ENCODE measurements at regions not wholly inside any gene's neighbourhood (a gene's known extent, or its start where the extent isn't known, plus 50 kb on each side); places are given as distances from the start of the nearest gene placed in this dataset.

DNA sequence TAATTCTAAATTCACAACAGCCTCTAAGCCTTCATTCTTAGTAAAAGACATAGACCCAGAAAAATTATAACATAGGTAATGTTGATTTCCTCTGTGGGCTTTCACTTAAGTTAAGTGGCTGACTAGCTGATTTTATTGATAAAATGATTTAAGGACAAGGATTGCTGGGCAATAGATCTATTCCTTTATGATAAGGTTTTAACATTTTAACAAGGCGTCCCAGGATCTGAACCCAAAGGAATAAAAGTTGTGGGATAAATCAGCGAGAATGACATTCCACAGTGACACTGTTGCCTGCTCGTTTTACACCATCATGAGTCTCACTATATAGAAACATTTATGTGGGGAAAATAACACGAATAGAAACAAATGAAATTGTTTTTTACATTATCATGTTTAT is 1151.0 kb downstream of the ZPLD1 start:
- H3K4me3 Mint-ChIP-seq (ENCODE audit: unreplicated experiment) = no peak overlapping the region
- CTCF ChIA-PET = no interaction called here
- DNase-seq = no peak

GRCh38 chr3:103589770-103590169 is 1155.0 kb downstream of the ZPLD1 start:
- H3K27ac Mint-ChIP-seq (ENCODE audit: unreplicated experiment) = no peak overlapping the region
- H3K4me3 ChIP-seq (ENCODE audit: low read depth, low read length) = no peak overlapping the region
- no peak for TF ChIP-seq CTCF (IDR thresholded peaks at IDR 0.05; ENCODE audit: insufficient read depth in 1 of 2, low read depth in 1 of 2, low read length in 1 of 2, severe bottlenecking in 1 of 2, unreplicated experiment in 1 of 2)
- no TSS peak for BruUV-seq (replicated peaks)
- H3K36me3 ChIP-seq (ENCODE audit: control insufficient read depth, insufficient read depth, low read length) = no peaks in the 10 kb centered on the region
- POLR2A ChIA-PET = no interaction called here
- intact Hi-C loops (cut with micrococcal nuclease; ENCODE audit: unreplicated experiment) = no loop called here
- H3K36me3 Mint-ChIP-seq (ENCODE audit: insufficient read depth, unreplicated experiment) = no peaks in the 10 kb centered on the region
- no peaks in the 10 kb centered on the region for H3K9me3 Mint-ChIP-seq (ENCODE audit: unreplicated experiment)
- H3K9me3 ChIP-seq = no peaks in the 10 kb centered on the region
- no peak overlapping the region for H3K4me3 Mint-ChIP-seq (ENCODE audit: unreplicated experiment)
- CTCF ChIA-PET = no interaction called here
- no peaks in the 10 kb centered on the region for H3K27me3 Mint-ChIP-seq (ENCODE audit: insufficient read depth, unreplicated experiment)
- H3K4me1 ChIP-seq = no peaks in the 10 kb centered on the region
- DNase-seq = no peak
- no peaks in the 10 kb centered on the region for H3K4me1 Mint-ChIP-seq (ENCODE audit: low read depth, unreplicated experiment)
- no peaks in the 10 kb centered on the region for H3K27me3 ChIP-seq (replicated peaks; ENCODE audit: control insufficient read depth, insufficient read depth, low read length)

More for the DNA sequence above, 1151.0 kb downstream of the ZPLD1 start:
- Mint-ChIP-seq H3K4me1 (ENCODE audit: low read depth, unreplicated experiment) (no peaks in the 10 kb centered on the region), H3K9me3 (ENCODE audit: unreplicated experiment) (no peaks in the 10 kb centered on the region), H3K27ac (ENCODE audit: unreplicated experiment) (no peak overlapping the region), H3K36me3 (ENCODE audit: insufficient read depth, unreplicated experiment) (no peaks in the 10 kb centered on the region), H3K27me3 (ENCODE audit: insufficient read depth, unreplicated experiment) (no peaks in the 10 kb centered on the region)
- no peak overlapping the region for H3K4me3 ChIP-seq (ENCODE audit: low read depth, low read length)
- TF ChIP-seq CTCF (IDR thresholded peaks at IDR 0.05; ENCODE audit: insufficient read depth in 1 of 2, low read depth in 1 of 2, low read length in 1 of 2, severe bottlenecking in 1 of 2, unreplicated experiment in 1 of 2) = no peak
- no peaks in the 10 kb centered on the region for H3K4me1 ChIP-seq
- H3K36me3 ChIP-seq (ENCODE audit: control insufficient read depth, insufficient read depth, low read length) = no peaks in the 10 kb centered on the region
- BruUV-seq (replicated peaks) = no TSS peak
- H3K27me3 ChIP-seq (replicated peaks; ENCODE audit: control insufficient read depth, insufficient read depth, low read length) = no peaks in the 10 kb centered on the region
- intact Hi-C loops (cut with micrococcal nuclease; ENCODE audit: unreplicated experiment) = no loop called here
- POLR2A ChIA-PET = no interaction called here
- no peaks in the 10 kb centered on the region for H3K9me3 ChIP-seq

DNA sequence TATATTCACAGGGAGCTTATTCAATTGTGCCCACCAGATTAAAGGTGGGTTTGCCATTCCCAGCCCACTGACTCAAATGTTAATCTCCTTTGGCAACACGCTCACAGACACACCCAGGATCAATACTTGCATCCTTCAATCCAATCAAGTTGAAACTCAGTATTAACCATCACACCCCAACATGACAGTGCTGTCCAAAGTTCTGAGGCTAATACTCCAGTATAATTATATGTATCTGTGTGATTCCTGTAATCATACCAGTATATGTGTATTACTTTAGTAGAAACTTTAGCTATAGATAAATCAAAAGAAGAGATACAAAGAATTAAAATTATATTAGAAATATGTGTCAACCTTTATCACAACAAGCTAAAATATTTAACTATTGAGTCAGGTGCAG is 1166.0 kb downstream of the ZPLD1 start:
- POLR2A ChIA-PET = no interaction called here
- H3K27ac Mint-ChIP-seq (ENCODE audit: unreplicated experiment) = no peak overlapping the region
- CTCF ChIA-PET = no interaction called here
- no TSS peak for BruUV-seq (replicated peaks)
- no peak overlapping the region for H3K4me3 ChIP-seq (ENCODE audit: low read depth, low read length)
- H3K9me3 ChIP-seq = no peaks in the 10 kb centered on the region
- no peaks in the 10 kb centered on the region for H3K27me3 ChIP-seq (replicated peaks; ENCODE audit: control insufficient read depth, insufficient read depth, low read length)
- H3K36me3 Mint-ChIP-seq (ENCODE audit: insufficient read depth, unreplicated experiment) = no peaks in the 10 kb centered on the region
- H3K4me1 ChIP-seq = no peaks in the 10 kb centered on the region
- H3K9me3 Mint-ChIP-seq (ENCODE audit: unreplicated experiment) = no peaks in the 10 kb centered on the region
- TF ChIP-seq CTCF (IDR thresholded peaks at IDR 0.05; ENCODE audit: insufficient read depth in 1 of 2, low read depth in 1 of 2, low read length in 1 of 2, severe bottlenecking in 1 of 2, unreplicated experiment in 1 of 2) = no peak
- H3K4me1 Mint-ChIP-seq (ENCODE audit: low read depth, unreplicated experiment) = no peaks in the 10 kb centered on the region
- intact Hi-C loops (cut with micrococcal nuclease; ENCODE audit: unreplicated experiment) = loop anchor here (10.0 kb wide), 1 partner anchor 926 kb away; no protein-coding TSS in a partner anchor
- DNase-seq = no peak
- H3K4me3 Mint-ChIP-seq (ENCODE audit: unreplicated experiment) = no peak overlapping the region
- no peaks in the 10 kb centered on the region for H3K36me3 ChIP-seq (ENCODE audit: control insufficient read depth, insufficient read depth, low read length)
- no peaks in the 10 kb centered on the region for H3K27me3 Mint-ChIP-seq (ENCODE audit: insufficient read depth, unreplicated experiment)

Measured in Caco-2 (cell line).